ENCODE measurements at regions not wholly inside any gene's neighbourhood (a gene's known extent, or its start where the extent isn't known, plus 50 kb on each side); places are given as distances from the start of the nearest gene placed in this dataset.

- TF ChIP-seq, protein P1, sequence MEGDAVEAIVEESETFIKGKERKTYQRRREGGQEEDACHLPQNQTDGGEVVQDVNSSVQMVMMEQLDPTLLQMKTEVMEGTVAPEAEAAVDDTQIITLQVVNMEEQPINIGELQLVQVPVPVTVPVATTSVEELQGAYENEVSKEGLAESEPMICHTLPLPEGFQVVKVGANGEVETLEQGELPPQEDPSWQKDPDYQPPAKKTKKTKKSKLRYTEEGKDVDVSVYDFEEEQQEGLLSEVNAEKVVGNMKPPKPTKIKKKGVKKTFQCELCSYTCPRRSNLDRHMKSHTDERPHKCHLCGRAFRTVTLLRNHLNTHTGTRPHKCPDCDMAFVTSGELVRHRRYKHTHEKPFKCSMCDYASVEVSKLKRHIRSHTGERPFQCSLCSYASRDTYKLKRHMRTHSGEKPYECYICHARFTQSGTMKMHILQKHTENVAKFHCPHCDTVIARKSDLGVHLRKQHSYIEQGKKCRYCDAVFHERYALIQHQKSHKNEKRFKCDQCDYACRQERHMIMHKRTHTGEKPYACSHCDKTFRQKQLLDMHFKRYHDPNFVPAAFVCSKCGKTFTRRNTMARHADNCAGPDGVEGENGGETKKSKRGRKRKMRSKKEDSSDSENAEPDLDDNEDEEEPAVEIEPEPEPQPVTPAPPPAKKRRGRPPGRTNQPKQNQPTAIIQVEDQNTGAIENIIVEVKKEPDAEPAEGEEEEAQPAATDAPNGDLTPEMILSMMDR (IDR thresholded peaks at IDR 0.05; ENCODE audit: low read depth, low read length, missing control alignments) = no peak
- H3K4me3 ChIP-seq (ENCODE audit: low read depth, low read length) = no peak overlapping the region
- no peak for DNase-seq (ENCODE audit: low read depth)
- in situ Hi-C loops (cut with HindIII; ENCODE audit: low sequenced_read_pairs) = no loop called here
Measured at GRCh38 chr2:234339501-234339900, 157.4 kb downstream of the ARL4C start.

DNA sequence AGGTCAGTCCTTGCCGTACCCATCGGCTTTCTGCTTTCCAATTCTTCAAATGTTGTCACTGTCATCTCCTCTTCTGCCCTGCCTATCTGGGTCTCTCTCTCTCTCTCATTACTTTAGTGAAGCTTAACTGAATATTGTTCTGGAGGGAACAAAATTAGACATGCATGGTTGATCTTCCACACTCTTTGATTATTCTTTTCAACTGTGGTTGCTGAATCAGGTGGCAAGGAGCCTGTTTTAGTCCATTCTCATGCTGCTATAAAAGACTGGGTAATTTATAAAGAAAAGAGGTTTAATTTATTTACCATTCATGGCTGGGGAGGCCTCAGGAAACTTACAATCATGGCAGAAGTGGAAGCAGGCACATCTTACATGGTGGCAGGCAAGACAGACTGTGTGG is 157.9 kb downstream of the ARL4C start:
- peak; percentile 78 for DNase-seq (ENCODE audit: low read depth)
- no peak overlapping the region for H3K4me3 ChIP-seq (ENCODE audit: low read depth, low read length)
- TF ChIP-seq, protein P1 (IDR thresholded peaks at IDR 0.05; ENCODE audit: low read depth, low read length, missing control alignments) = no peak
- in situ Hi-C loops (cut with HindIII; ENCODE audit: low sequenced_read_pairs) = no loop called here

- in situ Hi-C loops (cut with HindIII; ENCODE audit: low sequenced_read_pairs) = no loop called here
- TF ChIP-seq, protein P1 (IDR thresholded peaks at IDR 0.05; ENCODE audit: low read depth, low read length, missing control alignments) = no peak
- peak; percentile 40 for DNase-seq (ENCODE audit: low read depth)
- no peak overlapping the region for H3K4me3 ChIP-seq (ENCODE audit: low read depth, low read length)
Measured at GRCh38 chr2:234335661-234336228, 161.1 kb downstream of the ARL4C start.

DNA sequence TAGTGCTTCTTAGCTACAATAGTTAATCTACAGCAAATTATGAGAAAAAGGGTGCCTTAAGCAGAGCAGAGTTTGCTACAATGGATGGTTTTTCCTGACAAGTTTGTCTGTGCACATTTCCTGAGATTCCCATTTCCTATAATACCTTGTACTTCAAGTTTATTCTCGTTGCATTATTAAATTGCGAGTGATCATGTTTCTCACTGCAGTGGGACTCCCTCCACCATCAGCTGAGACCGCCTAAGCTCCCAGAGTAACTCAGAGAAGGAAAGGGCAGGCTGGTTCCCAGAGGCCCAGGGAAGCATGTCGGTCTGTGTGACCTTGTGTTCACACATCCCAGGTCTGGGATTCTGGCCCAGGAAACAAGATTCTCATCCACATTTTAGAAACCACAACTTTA is 162.1 kb downstream of the ARL4C start:
- DNase-seq (ENCODE audit: low read depth) = no peak
- TF ChIP-seq, protein P1 (IDR thresholded peaks at IDR 0.05; ENCODE audit: low read depth, low read length, missing control alignments) = no peak
- in situ Hi-C loops (cut with HindIII; ENCODE audit: low sequenced_read_pairs) = no loop called here
- H3K4me3 ChIP-seq (ENCODE audit: low read depth, low read length) = no peak overlapping the region

DNA sequence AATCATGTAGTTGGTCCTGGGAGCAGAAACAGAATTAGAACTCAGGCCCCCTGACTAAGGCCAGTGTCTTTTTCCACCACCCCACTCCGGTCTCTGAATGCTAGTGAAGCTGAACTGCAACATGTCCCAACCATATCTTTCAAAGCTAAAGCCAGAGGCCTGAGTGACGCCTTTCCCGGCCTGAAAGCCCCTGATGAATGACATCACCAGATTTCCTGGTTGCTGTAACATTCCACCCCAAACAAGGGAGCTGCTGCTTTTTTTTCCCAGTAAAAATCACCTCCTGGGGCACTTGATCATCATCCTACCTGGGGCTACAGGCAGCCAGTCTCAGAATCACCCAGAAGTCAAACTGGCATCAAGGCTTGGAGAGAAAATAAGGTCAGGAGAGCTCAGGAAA is 162.7 kb downstream of the ARL4C start:
- in situ Hi-C loops (cut with HindIII; ENCODE audit: low sequenced_read_pairs) = no loop called here
- TF ChIP-seq, protein P1 (IDR thresholded peaks at IDR 0.05; ENCODE audit: low read depth, low read length, missing control alignments) = no peak
- no peak for DNase-seq (ENCODE audit: low read depth)
- H3K4me3 ChIP-seq (ENCODE audit: low read depth, low read length) = no peak overlapping the region

DNA sequence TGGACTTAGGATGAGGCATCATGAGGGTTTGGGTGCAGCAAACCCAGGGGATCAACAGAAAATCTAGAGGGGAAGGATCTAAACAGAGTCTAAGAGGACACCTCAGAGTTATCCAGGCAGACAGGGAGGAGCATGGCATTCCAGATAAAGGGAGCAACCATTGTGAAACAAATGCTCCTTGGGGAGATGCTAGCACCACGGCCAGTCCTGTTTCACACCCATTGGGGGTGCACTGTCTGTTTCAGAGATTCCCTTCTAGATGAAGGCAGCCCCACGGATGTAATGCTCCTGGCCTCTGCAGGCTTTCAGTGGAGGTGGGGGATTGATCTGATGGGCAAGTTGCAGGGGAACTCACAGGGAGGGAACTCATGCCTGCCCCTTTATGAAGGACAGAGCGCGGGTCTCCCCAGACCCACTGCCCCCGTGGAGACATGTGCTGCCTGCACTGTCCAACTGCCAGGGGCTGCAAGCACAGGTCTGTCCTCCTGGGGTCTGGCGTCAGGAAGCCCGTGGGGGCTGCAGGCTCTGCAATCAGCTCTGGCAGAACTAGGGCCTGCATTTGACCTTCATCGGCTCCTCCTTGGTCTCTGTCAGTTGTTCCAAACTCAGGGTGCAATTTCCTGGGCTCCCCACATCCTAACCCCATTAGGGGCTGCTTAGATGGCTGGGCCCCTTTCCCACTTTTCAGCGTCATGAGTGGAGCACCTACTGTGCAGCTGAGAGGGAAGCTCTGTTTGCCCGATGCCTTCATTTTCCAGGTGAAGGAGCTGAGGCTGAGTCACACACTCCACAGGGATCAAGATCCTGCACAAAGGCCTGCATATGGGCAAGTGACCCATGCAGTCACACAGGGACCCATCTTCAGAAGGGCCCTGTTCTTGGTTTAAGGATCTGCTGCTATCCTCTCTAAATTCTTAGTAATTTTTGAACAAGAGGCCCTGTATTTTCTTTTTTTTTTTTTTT is 163.4 kb downstream of the ARL4C start:
- DNase-seq (ENCODE audit: low read depth) = no peak
- no peak overlapping the region for H3K4me3 ChIP-seq (ENCODE audit: low read depth, low read length)
- TF ChIP-seq, protein P1 (IDR thresholded peaks at IDR 0.05; ENCODE audit: low read depth, low read length, missing control alignments) = no peak
- in situ Hi-C loops (cut with HindIII; ENCODE audit: low sequenced_read_pairs) = no loop called here
